ENCODE measurements at regions not wholly inside any gene's neighbourhood (a gene's known extent, or its start where the extent isn't known, plus 50 kb on each side); places are given as distances from the start of the nearest gene placed in this dataset.
A peak's percentile ranks its signal among the peaks of the same experiment; 100 is the strongest.
"Not testable (repeated sequence)": the region's sequence is repeated elsewhere in the genome, so short reads cannot be mapped to it uniquely, and the experiment has no call there.

DNA sequence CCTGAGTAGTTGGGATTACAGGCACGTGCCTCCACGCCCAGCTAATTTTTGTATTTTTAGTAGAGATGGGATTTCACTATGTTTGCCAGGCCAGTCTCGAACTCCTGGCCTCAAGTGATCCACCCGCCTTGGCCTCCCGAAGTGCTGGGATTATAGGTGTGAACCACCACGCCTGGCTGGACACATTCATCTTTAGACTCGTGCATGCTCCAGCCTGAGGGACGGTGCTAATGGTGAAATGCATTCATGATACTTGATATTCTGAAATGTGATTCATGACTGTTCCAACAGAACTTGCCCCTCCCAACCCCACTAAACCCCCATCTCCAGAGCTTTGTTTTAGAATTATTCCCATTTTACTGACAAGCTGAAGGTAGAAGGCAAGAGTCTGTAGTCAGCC lies 71.0 kb downstream of the SPRING1 start:
- H3K4me3 ChIP-seq (ENCODE audit: low read length in 3 of 3); H3K9ac ChIP-seq (ENCODE audit: low read depth in 1 of 3, low read length in 3 of 3); H3K9me3 ChIP-seq (ENCODE audit: control insufficient read depth in 3 of 3, low read length in 3 of 3); H3K36me3 ChIP-seq (ENCODE audit: control insufficient read depth in 3 of 3, insufficient read depth in 3 of 3, low read length in 3 of 3); H3K27me3 ChIP-seq (ENCODE audit: control insufficient read depth in 3 of 3, insufficient read depth in 3 of 3, low read length in 3 of 3); H3K4me1 ChIP-seq (ENCODE audit: control insufficient read depth in 3 of 3, insufficient read depth in 3 of 3, low read length in 3 of 3): not testable (repeated sequence)
- peak overlapping the region; percentile 52 for H3K27ac ChIP-seq (ENCODE audit: low read depth, low read length)

DNA sequence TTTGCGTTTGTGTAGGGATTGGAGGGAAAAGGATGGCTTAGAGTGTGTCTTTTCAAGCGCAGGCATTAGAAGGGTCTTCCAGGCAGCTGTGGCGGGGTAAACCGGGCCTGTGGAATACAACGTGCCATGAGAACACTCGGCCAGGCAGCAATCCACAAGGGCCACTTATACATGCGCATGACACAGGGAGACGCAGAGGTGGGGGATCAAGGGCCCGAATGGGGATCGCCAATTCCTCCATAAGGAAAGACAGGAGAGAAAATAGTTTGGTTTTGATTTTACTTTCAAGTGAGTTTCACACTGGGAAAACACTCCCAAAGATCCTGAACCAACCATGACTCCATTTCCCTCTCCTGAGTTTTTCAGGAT lies 71.6 kb downstream of the SPRING1 start:
- no peaks in the 10 kb centered on the region for H3K27me3 ChIP-seq (ENCODE audit: control insufficient read depth in 3 of 3, insufficient read depth in 3 of 3, low read length in 3 of 3)
- peak overlapping the region; percentile 52 for H3K27ac ChIP-seq (ENCODE audit: low read depth, low read length)
- H3K4me1 ChIP-seq (ENCODE audit: control insufficient read depth in 3 of 3, insufficient read depth in 3 of 3, low read length in 3 of 3) = peaks cover 0 to 4% (median 0%) of the 10 kb centered on the region in 3 donors
- no peaks in the 10 kb centered on the region for H3K9me3 ChIP-seq (ENCODE audit: control insufficient read depth in 3 of 3, low read length in 3 of 3)
- H3K4me3 ChIP-seq (ENCODE audit: low read length in 3 of 3) = no peak overlapping the region
- H3K36me3 ChIP-seq (ENCODE audit: control insufficient read depth in 3 of 3, insufficient read depth in 3 of 3, low read length in 3 of 3) = no peaks in the 10 kb centered on the region
- H3K9ac ChIP-seq (ENCODE audit: low read depth in 1 of 3, low read length in 3 of 3) = no peak overlapping the region

DNA sequence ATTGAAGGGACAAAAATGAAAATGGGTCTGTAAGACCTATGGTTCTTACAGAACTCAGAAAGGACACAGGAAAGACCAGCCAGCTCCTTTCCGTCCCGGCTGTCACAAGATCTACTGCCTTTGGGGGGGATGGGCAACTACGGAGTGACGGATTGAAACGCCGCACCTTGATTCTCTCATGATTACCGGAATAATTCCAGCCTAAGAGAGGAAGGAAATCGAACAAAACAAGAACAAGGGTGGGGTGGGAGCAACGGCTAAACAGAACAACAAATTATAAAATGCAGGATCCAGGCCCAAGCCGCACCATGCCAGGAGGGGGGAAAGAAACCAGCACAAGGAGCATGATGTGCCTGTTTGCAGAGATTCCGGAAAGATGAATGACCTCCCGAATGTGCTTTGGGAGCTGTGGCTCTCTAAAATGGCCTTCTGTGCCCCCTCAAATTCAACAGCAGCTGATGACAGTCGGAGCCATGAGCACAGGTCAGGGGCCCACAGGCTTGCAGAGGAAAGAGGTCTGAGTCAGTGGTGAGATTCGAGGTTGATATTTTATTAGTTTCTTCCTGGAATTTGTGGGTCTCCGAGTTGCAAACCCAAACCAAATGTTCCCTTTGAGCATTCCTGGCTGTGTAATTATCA lies 72.1 kb downstream of the SPRING1 start:
- H3K36me3 ChIP-seq (ENCODE audit: control insufficient read depth in 3 of 3, insufficient read depth in 3 of 3, low read length in 3 of 3) = no peaks in the 10 kb centered on the region
- peak overlapping the region; percentile 52 for H3K27ac ChIP-seq (ENCODE audit: low read depth, low read length)
- H3K4me1 ChIP-seq (ENCODE audit: control insufficient read depth in 3 of 3, insufficient read depth in 3 of 3, low read length in 3 of 3) = peaks cover 0 to 4% (median 0%) of the 10 kb centered on the region in 3 donors
- H3K9me3 ChIP-seq (ENCODE audit: control insufficient read depth in 3 of 3, low read length in 3 of 3) = no peaks in the 10 kb centered on the region
- H3K27me3 ChIP-seq (ENCODE audit: control insufficient read depth in 3 of 3, insufficient read depth in 3 of 3, low read length in 3 of 3) = no peaks in the 10 kb centered on the region
- no peak overlapping the region for H3K4me3 ChIP-seq (ENCODE audit: low read length in 3 of 3)
- no peak overlapping the region for H3K9ac ChIP-seq (ENCODE audit: low read depth in 1 of 3, low read length in 3 of 3)

DNA sequence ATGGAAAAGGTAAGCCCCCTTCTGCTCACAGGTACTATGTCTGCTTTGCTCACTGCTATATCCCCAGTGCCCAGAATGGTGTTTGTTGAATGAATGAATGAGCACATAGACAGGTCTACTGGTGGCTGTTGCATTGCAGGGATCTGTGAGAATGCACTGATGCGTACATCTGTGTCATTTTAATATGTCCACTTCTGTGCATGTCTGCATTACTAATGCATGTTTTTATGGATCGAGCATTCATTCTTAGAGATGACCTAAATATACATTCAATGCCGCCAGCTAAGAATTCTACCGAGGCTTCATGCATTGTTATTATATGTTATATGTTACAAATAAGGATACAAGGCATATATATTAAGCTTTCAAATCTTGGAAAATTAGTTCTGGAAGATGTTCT lies 73.8 kb downstream of the SPRING1 start:
- Histone ChIP-seq H3K9me3 (ENCODE audit: control insufficient read depth in 3 of 3, low read length in 3 of 3) (no peaks in the 10 kb centered on the region), H3K4me3 (ENCODE audit: low read length in 3 of 3) (no peak overlapping the region), H3K9ac (ENCODE audit: low read depth in 1 of 3, low read length in 3 of 3) (no peak overlapping the region), H3K27ac (ENCODE audit: low read depth, low read length) (no peak overlapping the region), H3K27me3 (ENCODE audit: control insufficient read depth in 3 of 3, insufficient read depth in 3 of 3, low read length in 3 of 3) (no peaks in the 10 kb centered on the region), H3K36me3 (ENCODE audit: control insufficient read depth in 3 of 3, insufficient read depth in 3 of 3, low read length in 3 of 3) (no peaks in the 10 kb centered on the region), H3K4me1 (ENCODE audit: control insufficient read depth in 3 of 3, insufficient read depth in 3 of 3, low read length in 3 of 3) (peaks cover 0 to 9% (median 0%) of the 10 kb centered on the region in 3 donors)

DNA sequence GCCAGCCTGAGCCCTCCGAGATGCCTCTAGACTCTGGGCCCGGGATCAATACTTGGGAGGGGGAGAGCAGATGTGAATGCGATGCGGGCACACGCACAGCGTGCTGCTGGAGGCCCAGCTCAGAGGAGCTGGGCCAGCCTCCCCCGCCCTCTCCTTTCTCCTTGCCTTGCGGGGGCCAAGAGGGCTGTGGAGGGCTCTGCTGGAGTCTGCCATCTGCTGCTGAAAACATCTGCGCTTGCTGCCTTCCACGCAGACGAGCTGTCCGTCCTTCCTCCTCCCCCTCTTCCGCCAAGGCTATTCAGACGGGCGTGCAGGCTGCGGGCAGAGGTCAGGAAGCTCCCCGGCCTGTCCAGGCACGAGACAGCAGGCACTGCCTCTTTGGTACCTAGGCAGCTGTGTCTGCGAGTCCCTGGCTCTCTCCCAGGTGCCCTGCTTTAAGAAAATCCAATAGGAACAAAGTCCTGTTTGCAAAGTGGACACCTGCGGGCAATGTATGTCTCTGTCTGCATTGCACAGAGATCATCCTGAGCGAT lies 75.2 kb downstream of the SPRING1 start:
- Histone ChIP-seq H3K27me3 (ENCODE audit: control insufficient read depth in 3 of 3, insufficient read depth in 3 of 3, low read length in 3 of 3) (no peaks in the 10 kb centered on the region), H3K4me1 (ENCODE audit: control insufficient read depth in 3 of 3, insufficient read depth in 3 of 3, low read length in 3 of 3) (peaks cover 9 to 19% (median 10%) of the 10 kb centered on the region in 3 donors), H3K27ac (ENCODE audit: low read depth, low read length) (no peak overlapping the region), H3K9me3 (ENCODE audit: control insufficient read depth in 3 of 3, low read length in 3 of 3) (no peaks in the 10 kb centered on the region), H3K36me3 (ENCODE audit: control insufficient read depth in 3 of 3, insufficient read depth in 3 of 3, low read length in 3 of 3) (no peaks in the 10 kb centered on the region), H3K4me3 (ENCODE audit: low read length in 3 of 3) (no peak overlapping the region), H3K9ac (ENCODE audit: low read depth in 1 of 3, low read length in 3 of 3) (no peak overlapping the region)

DNA sequence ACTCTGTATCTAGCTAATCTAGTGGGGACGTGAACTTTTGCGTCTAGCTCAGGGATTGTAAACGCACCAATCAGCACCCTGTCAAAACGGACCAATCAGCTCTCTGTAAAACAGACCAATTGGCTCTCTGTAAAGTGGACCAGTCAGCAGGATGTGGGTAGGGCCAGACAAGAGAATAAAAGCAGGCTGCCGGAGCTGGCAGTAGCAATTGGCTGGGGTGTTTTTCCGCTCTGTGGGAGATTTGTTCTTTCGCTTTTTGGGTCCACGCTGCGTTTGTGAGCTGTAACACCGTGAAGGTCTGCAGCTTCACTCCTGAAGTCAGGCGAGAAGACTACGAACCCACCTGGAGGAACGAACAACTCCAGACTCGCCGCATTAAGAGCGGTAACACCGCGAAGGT lies 76.5 kb downstream of the SPRING1 start:
- no peaks in the 10 kb centered on the region for H3K27me3 ChIP-seq (ENCODE audit: control insufficient read depth in 3 of 3, insufficient read depth in 3 of 3, low read length in 3 of 3)
- H3K27ac ChIP-seq (ENCODE audit: low read depth, low read length) = no peak overlapping the region
- no peaks in the 10 kb centered on the region for H3K36me3 ChIP-seq (ENCODE audit: control insufficient read depth in 3 of 3, insufficient read depth in 3 of 3, low read length in 3 of 3)
- no peak overlapping the region for H3K4me3 ChIP-seq (ENCODE audit: low read length in 3 of 3)
- no peaks in the 10 kb centered on the region for H3K9me3 ChIP-seq (ENCODE audit: control insufficient read depth in 3 of 3, low read length in 3 of 3)
- H3K4me1 ChIP-seq (ENCODE audit: control insufficient read depth in 3 of 3, insufficient read depth in 3 of 3, low read length in 3 of 3) = peaks cover 9 to 19% (median 10%) of the 10 kb centered on the region in 3 donors
- no peak overlapping the region for H3K9ac ChIP-seq (ENCODE audit: low read depth in 1 of 3, low read length in 3 of 3)

DNA sequence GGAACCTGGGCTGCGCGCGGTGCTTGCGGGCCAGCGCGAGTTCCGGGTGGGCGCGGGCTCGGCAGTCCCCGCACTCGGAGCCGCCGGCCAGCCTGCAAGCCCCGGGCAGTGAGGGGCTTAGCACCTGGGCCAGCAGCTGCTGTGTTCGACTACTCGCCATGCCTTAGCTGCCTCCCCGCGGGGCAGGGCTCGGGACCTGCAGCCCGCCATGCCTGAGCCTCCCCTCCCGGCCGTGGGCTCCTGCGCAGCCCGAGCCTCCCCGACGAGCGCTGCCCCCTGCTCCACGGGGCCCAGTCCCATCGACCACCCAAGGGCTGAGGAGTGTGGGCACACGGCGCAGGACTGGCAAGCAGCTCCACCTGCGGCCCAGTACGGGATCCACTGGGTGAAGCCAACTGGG lies 77.1 kb downstream of the SPRING1 start:
- not testable (repeated sequence) for H3K9ac ChIP-seq (ENCODE audit: low read depth in 1 of 3, low read length in 3 of 3); H3K4me3 ChIP-seq (ENCODE audit: low read length in 3 of 3); H3K36me3 ChIP-seq (ENCODE audit: control insufficient read depth in 3 of 3, insufficient read depth in 3 of 3, low read length in 3 of 3); H3K9me3 ChIP-seq (ENCODE audit: control insufficient read depth in 3 of 3, low read length in 3 of 3); H3K27ac ChIP-seq (ENCODE audit: low read depth, low read length); H3K27me3 ChIP-seq (ENCODE audit: control insufficient read depth in 3 of 3, insufficient read depth in 3 of 3, low read length in 3 of 3)
- H3K4me1 ChIP-seq (ENCODE audit: control insufficient read depth in 3 of 3, insufficient read depth in 3 of 3, low read length in 3 of 3) = peaks cover 9 to 19% (median 10%) of the 10 kb centered on the region in 3 donors

DNA sequence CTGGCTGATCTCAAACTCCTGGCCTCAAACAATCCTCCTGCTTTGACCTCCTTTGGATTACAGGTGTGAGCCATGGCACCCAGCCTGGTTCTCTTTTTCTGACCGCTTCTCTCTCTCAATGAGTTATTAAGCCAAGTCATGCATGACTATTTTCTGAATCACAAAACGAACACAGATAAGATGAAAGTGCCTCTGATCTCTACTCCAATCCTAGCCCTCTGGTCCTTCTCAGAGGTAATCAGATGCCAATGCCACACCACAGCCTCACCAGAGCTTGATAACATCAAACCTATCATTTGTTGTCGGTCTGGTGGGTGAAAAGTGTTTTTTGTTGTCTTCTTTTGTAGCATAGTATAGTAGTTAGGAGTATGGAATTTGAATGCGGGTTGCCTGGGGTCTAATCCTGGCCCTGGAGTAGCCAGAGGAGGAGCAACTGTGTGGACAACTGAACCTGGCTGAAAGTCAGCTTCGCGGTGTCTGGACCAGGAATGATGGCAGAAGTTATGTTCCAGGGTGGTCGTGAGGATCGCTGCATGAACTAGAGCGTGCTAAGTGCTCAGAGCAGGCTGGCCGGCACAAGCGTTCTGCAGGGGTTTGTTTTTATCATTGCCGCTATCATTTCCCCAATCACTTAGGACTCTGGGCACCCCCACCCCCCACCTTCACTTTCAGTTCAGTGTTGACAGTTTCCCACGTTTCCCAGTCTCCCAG lies 77.9 kb downstream of the SPRING1 start:
- Histone ChIP-seq H3K27me3 (ENCODE audit: control insufficient read depth in 3 of 3, insufficient read depth in 3 of 3, low read length in 3 of 3) (no peaks in the 10 kb centered on the region), H3K9me3 (ENCODE audit: control insufficient read depth in 3 of 3, low read length in 3 of 3) (no peaks in the 10 kb centered on the region), H3K4me1 (ENCODE audit: control insufficient read depth in 3 of 3, insufficient read depth in 3 of 3, low read length in 3 of 3) (peaks cover 9 to 15% (median 10%) of the 10 kb centered on the region in 3 donors), H3K9ac (ENCODE audit: low read depth in 1 of 3, low read length in 3 of 3) (no peak overlapping the region), H3K4me3 (ENCODE audit: low read length in 3 of 3) (no peak overlapping the region), H3K36me3 (ENCODE audit: control insufficient read depth in 3 of 3, insufficient read depth in 3 of 3, low read length in 3 of 3) (no peaks in the 10 kb centered on the region), H3K27ac (ENCODE audit: low read depth, low read length) (no peak overlapping the region)

DNA sequence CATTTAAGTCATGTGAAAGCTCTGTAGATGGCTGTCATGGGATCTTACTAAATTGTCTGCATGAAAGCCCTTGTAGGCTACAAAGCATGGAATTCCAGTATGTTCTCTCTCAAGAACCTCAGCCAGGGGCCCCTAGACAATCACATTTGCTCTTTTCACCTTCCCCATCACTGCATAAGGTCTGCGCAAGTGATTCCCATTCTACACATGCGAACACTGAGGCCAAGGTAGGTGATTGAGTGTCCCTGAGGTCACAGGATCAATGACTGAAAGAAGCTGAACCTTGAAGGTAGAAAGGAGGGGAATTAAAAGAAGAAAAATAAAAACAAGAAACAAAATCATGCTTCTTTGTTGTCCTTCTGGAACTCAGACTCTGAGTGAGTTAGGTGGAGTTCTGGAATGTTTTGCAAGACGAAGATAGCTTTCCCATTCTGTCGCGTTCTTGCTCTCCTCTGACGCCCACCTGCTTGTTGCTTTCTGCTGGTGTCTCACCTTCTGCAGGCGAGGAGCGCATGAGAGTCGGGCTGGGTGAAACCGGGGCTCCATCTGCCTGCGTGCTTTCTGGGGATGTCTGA lies 79.9 kb downstream of the SPRING1 start:
- H3K36me3 ChIP-seq (ENCODE audit: control insufficient read depth in 3 of 3, insufficient read depth in 3 of 3, low read length in 3 of 3) = no peaks in the 10 kb centered on the region
- H3K9me3 ChIP-seq (ENCODE audit: control insufficient read depth in 3 of 3, low read length in 3 of 3) = no peaks in the 10 kb centered on the region
- H3K27ac ChIP-seq (ENCODE audit: low read depth, low read length) = peak overlapping the region; percentile 73
- no peaks in the 10 kb centered on the region for H3K27me3 ChIP-seq (ENCODE audit: control insufficient read depth in 3 of 3, insufficient read depth in 3 of 3, low read length in 3 of 3)
- H3K4me1 ChIP-seq (ENCODE audit: control insufficient read depth in 3 of 3, insufficient read depth in 3 of 3, low read length in 3 of 3) = peaks cover 9 to 15% (median 10%) of the 10 kb centered on the region in 3 donors
- H3K4me3 ChIP-seq (ENCODE audit: low read length in 3 of 3) = peak overlapping the region; percentile 56 to 63 (median 59)
- peak overlapping the region in 2 of 3 donors; percentile 50 to 63 for H3K9ac ChIP-seq (ENCODE audit: low read depth in 1 of 3, low read length in 3 of 3)

DNA sequence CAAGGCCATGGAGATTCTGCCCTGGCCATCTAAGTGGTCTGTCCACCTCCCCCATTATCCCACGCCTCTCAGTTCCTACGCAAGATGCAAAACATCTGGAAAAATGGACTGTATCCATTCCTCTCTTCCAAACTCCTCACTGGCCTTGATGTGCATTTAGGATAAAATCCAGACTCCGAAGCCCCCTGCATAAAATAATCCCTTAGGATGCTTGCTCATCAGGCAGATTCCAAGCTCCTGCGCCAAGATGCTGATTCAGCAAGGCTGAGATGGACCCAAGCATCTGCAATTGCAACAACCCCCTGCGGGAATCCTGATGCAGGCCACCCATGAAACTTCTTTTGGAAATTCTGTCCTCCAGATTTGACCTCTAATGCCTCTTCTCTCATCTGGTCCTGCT lies 81.6 kb downstream of the SPRING1 start:
- Histone ChIP-seq H3K36me3 (ENCODE audit: control insufficient read depth in 3 of 3, insufficient read depth in 3 of 3, low read length in 3 of 3) (no peaks in the 10 kb centered on the region), H3K4me3 (ENCODE audit: low read length in 3 of 3) (no peak overlapping the region), H3K9me3 (ENCODE audit: control insufficient read depth in 3 of 3, low read length in 3 of 3) (no peaks in the 10 kb centered on the region), H3K27ac (ENCODE audit: low read depth, low read length) (no peak overlapping the region), H3K27me3 (ENCODE audit: control insufficient read depth in 3 of 3, insufficient read depth in 3 of 3, low read length in 3 of 3) (no peaks in the 10 kb centered on the region), H3K9ac (ENCODE audit: low read depth in 1 of 3, low read length in 3 of 3) (no peak overlapping the region), H3K4me1 (ENCODE audit: control insufficient read depth in 3 of 3, insufficient read depth in 3 of 3, low read length in 3 of 3) (peaks cover 9 to 15% (median 10%) of the 10 kb centered on the region in 3 donors)
